Caco-2 (cell line): ENCODE measurements at regions not wholly inside any gene's neighbourhood (a gene's known extent, or its start where the extent isn't known, plus 50 kb on each side); places are given as distances from the start of the nearest gene placed in this dataset.

ENCODE experiments used
- BruUV-seq: library from RNA; stranded (reverse); fragments of 400-500 nt; replicated peaks from 2 replicates; lab custom pipeline; 2021; lab: Mats Ljungman, UMichigan
- CTCF ChIA-PET: fragments of 300-600 bp; sonication (Branson Sonifier 250); formaldehyde crosslinking; loops from one replicate; lab custom pipeline; 2022; ENCODE audit warnings: antibody characterized with exemption; lab: Charles Lee
- POLR2A ChIA-PET: fragments of 300-600 bp; sonication (Branson Sonifier 250); formaldehyde crosslinking; loops from one replicate; lab custom pipeline; 2022; ENCODE audit warnings: antibody characterized with exemption; lab: Charles Lee
- DNase-seq, 2 experiments: peaks; one replicate each; pipeline versions ENCODE4 v3.0.0 to v3.0.0-alpha.2; 2020 to 2022
- H3K27me3 ChIP-seq: replicated peaks from 2 replicates; pipeline ENCODE4 v1.6.0; 2011; ENCODE audit warnings: low read length; ENCODE audit not compliant: control insufficient read depth, insufficient read depth
- H3K36me3 ChIP-seq: 2 replicates; pipeline ENCODE4 v1.5.1; 2011; ENCODE audit warnings: low read length; ENCODE audit not compliant: control insufficient read depth, insufficient read depth
- H3K4me1 ChIP-seq: fragments of 250-450 bp; sonication (Bioruptor Pico); 2 replicates; pipeline ENCODE4 v1.5.1; 2020; ENCODE audit warnings: mild to moderate bottlenecking
- H3K4me3 ChIP-seq: 2 replicates; pipeline ENCODE4 v1.5.1; 2011; ENCODE audit warnings: low read depth, mild to moderate bottlenecking, control low read depth, low read length
- H3K9me3 ChIP-seq: fragments of 250-450 bp; sonication (Bioruptor Pico); 2 replicates; pipeline ENCODE4 v1.5.1; 2020; ENCODE audit warnings: mild to moderate bottlenecking, moderate library complexity
- H3K27ac Mint-ChIP-seq: one replicate; pipeline ENCODE4 v1.8.0; 2022; ENCODE audit warnings: mixed read lengths; ENCODE audit not compliant: unreplicated experiment
- H3K27me3 Mint-ChIP-seq: one replicate; pipeline ENCODE4 v1.8.0; 2022; ENCODE audit warnings: mixed read lengths; ENCODE audit not compliant: insufficient read depth, unreplicated experiment
- H3K36me3 Mint-ChIP-seq: one replicate; pipeline ENCODE4 v1.8.0; 2022; ENCODE audit warnings: mild to moderate bottlenecking, mixed read lengths; ENCODE audit not compliant: insufficient read depth, unreplicated experiment
- H3K4me1 Mint-ChIP-seq: one replicate; pipeline ENCODE4 v1.8.0; 2022; ENCODE audit warnings: low read depth, mixed read lengths; ENCODE audit not compliant: unreplicated experiment
- H3K4me3 Mint-ChIP-seq: one replicate; pipeline ENCODE4 v1.8.0; 2022; ENCODE audit warnings: mild to moderate bottlenecking, moderate library complexity, mixed read lengths; ENCODE audit not compliant: unreplicated experiment
- H3K9me3 Mint-ChIP-seq: one replicate; pipeline ENCODE4 v1.8.0; 2022; ENCODE audit warnings: mixed read lengths; ENCODE audit not compliant: unreplicated experiment
- CTCF ChIP-seq, 2 experiments: fragments of 200-600 bp in 1 of 2; IDR thresholded peaks; 1 replicate in 1 of 2; 2 replicates in 1 of 2; pipeline versions ENCODE4 v1.5.1 to v1.8.0; 2011 to 2022; ENCODE audit warnings: antibody characterized with exemption in 1 of 2, control low read depth in 1 of 2, inconsistent platforms in 1 of 2, low read depth in 1 of 2, low read length in 1 of 2, mild to moderate bottlenecking in 1 of 2, moderate library complexity in 1 of 2; ENCODE audit not compliant: insufficient read depth in 1 of 2, severe bottlenecking in 1 of 2, unreplicated experiment in 1 of 2
- intact Hi-C: fragments of 100-400 bp; cut with micrococcal nuclease; formaldehyde crosslinking; loops from one replicate; pipeline ENCODE4 v1.10.0; 2022; ENCODE audit not compliant: unreplicated experiment

- Mint-ChIP-seq H3K4me1 (no peaks in the 10 kb centered on the region), H3K4me3 (no peak overlapping the region), H3K27me3 (peaks cover 4% of the 10 kb centered on the region), H3K36me3 (no peaks in the 10 kb centered on the region), H3K9me3 (peaks cover 15% of the 10 kb centered on the region), H3K27ac (no peak overlapping the region)
- ChIA-PET POLR2A (no interaction called here), CTCF (no interaction called here)
- Histone ChIP-seq H3K27me3 (no peaks in the 10 kb centered on the region), H3K4me3 (no peak overlapping the region), H3K9me3 (no peaks in the 10 kb centered on the region), H3K36me3 (no peaks in the 10 kb centered on the region), H3K4me1 (no peaks in the 10 kb centered on the region)
- TF ChIP-seq CTCF (IDR thresholded peaks at IDR 0.05; ENCODE audit: insufficient read depth in 1 of 2, low read depth in 1 of 2, low read length in 1 of 2, severe bottlenecking in 1 of 2, unreplicated experiment in 1 of 2) = no peak
- DNase-seq = no peak
- no TSS peak for BruUV-seq
- intact Hi-C loops = no loop called here
These were observed 497.2 kb upstream of the SALL3 start for GRCh38 chr18:78482378-78482777.

GRCh38 chr18:78487649-78488048, 492.0 kb upstream of the SALL3 start:
- peaks cover 15% of the 10 kb centered on the region for H3K9me3 Mint-ChIP-seq
- no peaks in the 10 kb centered on the region for H3K27me3 ChIP-seq
- intact Hi-C loops = no loop called here
- no peak for TF ChIP-seq CTCF (IDR thresholded peaks at IDR 0.05; ENCODE audit: insufficient read depth in 1 of 2, low read depth in 1 of 2, low read length in 1 of 2, severe bottlenecking in 1 of 2, unreplicated experiment in 1 of 2)
- H3K4me1 ChIP-seq = no peaks in the 10 kb centered on the region
- no peak overlapping the region for H3K4me3 Mint-ChIP-seq
- no peak for DNase-seq
- BruUV-seq = no TSS peak
- no peaks in the 10 kb centered on the region for H3K4me1 Mint-ChIP-seq
- H3K4me3 ChIP-seq = no peak overlapping the region
- no peaks in the 10 kb centered on the region for H3K9me3 ChIP-seq
- no peaks in the 10 kb centered on the region for H3K27me3 Mint-ChIP-seq
- POLR2A ChIA-PET = no interaction called here
- CTCF ChIA-PET = no interaction called here
- no peaks in the 10 kb centered on the region for H3K36me3 ChIP-seq
- no peak overlapping the region for H3K27ac Mint-ChIP-seq
- H3K36me3 Mint-ChIP-seq = no peaks in the 10 kb centered on the region

- no peaks in the 10 kb centered on the region for H3K9me3 ChIP-seq
- H3K4me3 ChIP-seq = no peak overlapping the region
- no peak for DNase-seq
- no peaks in the 10 kb centered on the region for H3K27me3 ChIP-seq
- POLR2A ChIA-PET = no interaction called here
- no TSS peak for BruUV-seq
- intact Hi-C loops = no loop called here
- CTCF ChIA-PET = no interaction called here
- H3K27ac Mint-ChIP-seq = no peak overlapping the region
- peaks cover 6% of the 10 kb centered on the region for H3K36me3 Mint-ChIP-seq
- no peaks in the 10 kb centered on the region for H3K4me1 ChIP-seq
- no peak for TF ChIP-seq CTCF (IDR thresholded peaks at IDR 0.05; ENCODE audit: insufficient read depth in 1 of 2, low read depth in 1 of 2, low read length in 1 of 2, severe bottlenecking in 1 of 2, unreplicated experiment in 1 of 2)
- H3K9me3 Mint-ChIP-seq = no peaks in the 10 kb centered on the region
- no peaks in the 10 kb centered on the region for H3K36me3 ChIP-seq
- H3K4me1 Mint-ChIP-seq = no peaks in the 10 kb centered on the region
- no peaks in the 10 kb centered on the region for H3K27me3 Mint-ChIP-seq
- H3K4me3 Mint-ChIP-seq = no peak overlapping the region
These were observed 487.4 kb upstream of the SALL3 start for GRCh38 chr18:78492064-78492812.
